Osteoblast (primary cell): ENCODE measurements at regions not wholly inside any gene's neighbourhood (a gene's known extent, or its start where the extent isn't known, plus 50 kb on each side); places are given as distances from the start of the nearest gene placed in this dataset.
A peak's percentile ranks its signal among the peaks of the same experiment; 100 is the strongest.

Experiments
- DNase-seq: peaks from one replicate; pipeline ENCODE4 v3.0.0; 2011; ENCODE audit warnings: low spot score, mixed read lengths; ENCODE audit not compliant: insufficient read length; ENCODE audit errors: missing footprints
- H2AFZ ChIP-seq: 2 replicates; pipeline ENCODE4 v1.6.0; 2011; ENCODE audit warnings: mild to moderate bottlenecking, low read length
- H3K27ac ChIP-seq: 2 replicates; pipeline ENCODE4 v1.5.1; 2011; ENCODE audit warnings: mild to moderate bottlenecking, low read depth, low read length, moderate library complexity
- H3K27me3 ChIP-seq: 2 replicates; pipeline ENCODE4 v1.6.0; 2012; ENCODE audit warnings: mild to moderate bottlenecking, control low read depth, inconsistent platforms, low read length, moderate library complexity; ENCODE audit not compliant: insufficient read depth
- H3K36me3 ChIP-seq: 2 replicates; pipeline ENCODE4 v1.5.1; 2011; ENCODE audit warnings: mild to moderate bottlenecking, low read length, control low read depth, moderate library complexity; ENCODE audit not compliant: insufficient read depth
- H3K4me1 ChIP-seq: 2 replicates; pipeline ENCODE4 v1.5.1; 2011; ENCODE audit warnings: mild to moderate bottlenecking, low read length, control low read depth, moderate library complexity; ENCODE audit not compliant: insufficient read depth
- H3K4me2 ChIP-seq: 2 replicates; pipeline ENCODE4 v1.6.0; 2011; ENCODE audit warnings: mild to moderate bottlenecking, low read length; ENCODE audit not compliant: insufficient read depth
- H3K4me3 ChIP-seq: fragments of 200-600 bp; sonication (generic); 3 replicates; pipeline ENCODE4 v1.5.1; 2012; ENCODE audit warnings: mild to moderate bottlenecking, low read length, inconsistent platforms; ENCODE audit not compliant: insufficient read depth
- H3K79me2 ChIP-seq: 2 replicates; pipeline ENCODE4 v1.6.0; 2012; ENCODE audit warnings: mild to moderate bottlenecking, low read length, control low read depth, inconsistent platforms; ENCODE audit not compliant: insufficient read depth
- H3K9me3 ChIP-seq: 2 replicates; pipeline ENCODE4 v1.5.1; 2011; ENCODE audit warnings: low read depth, low read length, control low read depth
- H4K20me1 ChIP-seq: 2 replicates; pipeline ENCODE4 v1.6.0; 2012; ENCODE audit warnings: mild to moderate bottlenecking, low read length, control low read depth; ENCODE audit not compliant: insufficient read depth
- TF ChIP-seq, protein P1 (sequence below): IDR thresholded peaks from 2 replicates; pipeline ENCODE4 v1.5.1; 2011; ENCODE audit warnings: mild to moderate bottlenecking, low read depth, low read length, moderate library complexity; ENCODE audit errors: extremely low read depth

DNA sequence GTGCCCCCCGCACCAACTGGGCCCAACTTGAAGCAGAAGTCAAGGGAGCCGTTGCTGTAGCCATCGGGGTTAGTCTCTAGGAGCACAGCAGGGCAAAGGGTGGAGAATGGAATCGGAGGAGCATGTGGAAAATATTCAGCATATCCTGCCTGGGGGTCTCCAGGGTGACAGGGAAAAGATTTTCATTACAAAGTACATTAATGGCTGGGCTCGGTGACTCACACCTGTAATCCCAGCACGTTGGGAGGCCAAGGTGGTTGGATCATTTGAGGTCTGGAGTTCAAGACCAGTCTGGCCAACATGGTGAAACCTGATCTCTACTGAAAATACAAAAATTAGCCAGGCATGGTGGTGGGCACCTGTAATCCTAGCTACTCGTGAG is 53.8 kb upstream of the ABLIM1 start:
- no peak for DNase-seq
- Histone ChIP-seq H3K4me1 (peaks cover 51% of the 10 kb centered on the region), H3K36me3 (no peaks in the 10 kb centered on the region), H3K9me3 (no peaks in the 10 kb centered on the region), H3K4me3 (no peak overlapping the region), H3K79me2 (no peaks in the 10 kb centered on the region), H4K20me1 (no peaks in the 10 kb centered on the region), H2AFZ (no peak overlapping the region), H3K27me3 (peaks cover 10% of the 10 kb centered on the region), H3K27ac (no peak overlapping the region), H3K4me2 (no peak overlapping the region)
- TF ChIP-seq, protein P1, sequence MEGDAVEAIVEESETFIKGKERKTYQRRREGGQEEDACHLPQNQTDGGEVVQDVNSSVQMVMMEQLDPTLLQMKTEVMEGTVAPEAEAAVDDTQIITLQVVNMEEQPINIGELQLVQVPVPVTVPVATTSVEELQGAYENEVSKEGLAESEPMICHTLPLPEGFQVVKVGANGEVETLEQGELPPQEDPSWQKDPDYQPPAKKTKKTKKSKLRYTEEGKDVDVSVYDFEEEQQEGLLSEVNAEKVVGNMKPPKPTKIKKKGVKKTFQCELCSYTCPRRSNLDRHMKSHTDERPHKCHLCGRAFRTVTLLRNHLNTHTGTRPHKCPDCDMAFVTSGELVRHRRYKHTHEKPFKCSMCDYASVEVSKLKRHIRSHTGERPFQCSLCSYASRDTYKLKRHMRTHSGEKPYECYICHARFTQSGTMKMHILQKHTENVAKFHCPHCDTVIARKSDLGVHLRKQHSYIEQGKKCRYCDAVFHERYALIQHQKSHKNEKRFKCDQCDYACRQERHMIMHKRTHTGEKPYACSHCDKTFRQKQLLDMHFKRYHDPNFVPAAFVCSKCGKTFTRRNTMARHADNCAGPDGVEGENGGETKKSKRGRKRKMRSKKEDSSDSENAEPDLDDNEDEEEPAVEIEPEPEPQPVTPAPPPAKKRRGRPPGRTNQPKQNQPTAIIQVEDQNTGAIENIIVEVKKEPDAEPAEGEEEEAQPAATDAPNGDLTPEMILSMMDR: no peak

DNA sequence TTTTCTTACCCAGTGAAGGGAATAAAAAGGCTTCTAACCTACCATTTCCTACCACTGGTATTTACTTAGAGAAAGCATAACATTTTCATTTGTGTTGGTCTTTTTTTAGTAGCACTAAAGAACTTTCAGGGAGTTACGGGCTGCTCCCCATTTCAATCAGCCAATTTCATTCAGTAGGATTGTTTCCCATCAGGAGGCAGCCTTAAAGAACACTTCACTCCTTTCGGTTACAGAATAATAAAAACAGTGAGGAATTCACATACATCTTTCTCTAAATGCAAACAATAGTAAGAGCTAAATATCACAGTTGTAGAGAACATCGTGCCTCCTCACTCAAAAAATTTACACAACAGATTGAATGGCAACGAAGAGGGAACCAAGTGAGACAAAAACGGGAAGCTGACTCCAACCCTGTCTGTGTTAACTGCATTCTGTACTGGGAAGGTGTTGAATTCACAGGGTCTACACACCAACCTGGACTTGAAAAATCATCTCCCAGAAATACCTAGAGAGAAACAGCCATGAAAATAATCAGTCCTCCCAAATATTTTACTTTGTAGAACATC is 55.5 kb upstream of the ABLIM1 start:
- Histone ChIP-seq H3K9me3 (no peaks in the 10 kb centered on the region), H3K79me2 (no peaks in the 10 kb centered on the region), H4K20me1 (no peaks in the 10 kb centered on the region), H3K4me2 (peak overlapping the region; percentile 67), H3K27me3 (peaks cover 14% of the 10 kb centered on the region), H3K27ac (peak overlapping the region; percentile 87), H3K4me3 (peak overlapping the region; percentile 13), H3K36me3 (no peaks in the 10 kb centered on the region), H3K4me1 (peaks cover 44% of the 10 kb centered on the region), H2AFZ (peak overlapping the region; percentile 44)
- TF ChIP-seq, protein P1: no peak
- no peak for DNase-seq

DNA sequence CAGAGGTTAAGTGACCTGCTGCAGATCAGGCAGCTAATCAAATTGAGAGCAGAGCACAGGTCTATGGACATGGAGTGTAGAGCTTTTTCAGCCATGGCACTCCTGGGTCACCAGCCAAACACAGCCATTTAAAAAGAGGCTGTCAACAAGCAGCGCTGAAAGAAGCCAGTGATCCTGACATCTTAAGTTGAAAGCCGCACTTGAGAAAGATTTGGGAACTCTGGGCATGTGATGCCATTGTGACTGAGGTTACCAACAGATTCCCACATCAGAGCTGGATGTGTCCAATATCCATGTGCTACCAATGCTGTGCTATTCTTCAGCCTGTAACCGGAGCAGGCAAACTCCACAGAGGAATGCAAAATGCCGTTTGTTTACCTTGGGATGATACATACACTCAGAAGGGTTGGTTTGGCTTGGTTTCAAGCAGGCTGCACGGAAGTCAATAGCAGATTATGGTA is 56.2 kb upstream of the ABLIM1 start:
- Histone ChIP-seq H4K20me1 (no peaks in the 10 kb centered on the region), H3K4me1 (peaks cover 37% of the 10 kb centered on the region), H3K27me3 (peaks cover 14% of the 10 kb centered on the region), H3K36me3 (no peaks in the 10 kb centered on the region), H2AFZ (no peak overlapping the region), H3K79me2 (no peaks in the 10 kb centered on the region), H3K4me2 (peak overlapping the region; percentile 67), H3K9me3 (no peaks in the 10 kb centered on the region), H3K27ac (peak overlapping the region; percentile 87), H3K4me3 (peak overlapping the region; percentile 29)
- DNase-seq: no peak
- TF ChIP-seq, protein P1: no peak

DNA sequence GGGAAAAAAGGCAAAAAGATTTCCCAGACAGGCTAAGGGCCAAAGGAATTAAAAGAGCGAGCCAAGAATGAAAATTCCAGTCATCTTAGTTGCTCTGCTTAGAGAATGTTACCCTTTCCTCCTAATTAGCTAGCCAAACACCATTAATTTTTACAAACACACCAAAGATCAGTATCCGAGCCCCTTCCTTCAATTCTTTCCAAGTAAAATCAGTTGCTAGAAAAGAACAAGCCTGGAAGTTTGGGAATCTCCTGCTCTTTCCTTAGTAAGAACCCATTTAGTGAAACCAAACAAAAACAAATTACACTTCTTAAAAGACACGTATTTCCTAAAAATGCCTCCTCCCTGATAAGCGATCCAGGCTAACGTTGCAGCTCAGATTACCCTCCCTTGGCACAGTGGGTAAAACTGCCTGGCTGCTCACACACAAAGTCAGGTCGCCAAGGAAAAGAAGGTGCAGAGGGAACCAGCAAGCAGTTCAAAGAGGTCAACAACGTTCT is 57.1 kb upstream of the ABLIM1 start:
- Histone ChIP-seq H3K36me3 (no peaks in the 10 kb centered on the region), H3K9me3 (no peaks in the 10 kb centered on the region), H3K79me2 (no peaks in the 10 kb centered on the region), H4K20me1 (no peaks in the 10 kb centered on the region), H3K4me3 (peak overlapping the region; percentile 30), H3K4me1 (peaks cover 29% of the 10 kb centered on the region), H3K27ac (peak overlapping the region; percentile 87), H3K4me2 (peak overlapping the region; percentile 67), H3K27me3 (peaks cover 14% of the 10 kb centered on the region), H2AFZ (no peak overlapping the region)
- DNase-seq: peak; percentile 26
- TF ChIP-seq, protein P1: no peak
